ENCODE measurements at regions not wholly inside any gene's neighbourhood (a gene's known extent, or its start where the extent isn't known, plus 50 kb on each side); places are given as distances from the start of the nearest gene placed in this dataset.

GRCh38 chr2:4670331-4670730 lies 967.0 kb downstream of the DCDC2C start:
- DNase-seq (ENCODE audit: insufficient read length, low spot score) = no peak
- FAIRE-seq = no peak

GRCh38 chr2:4673025-4673489 lies 969.7 kb downstream of the DCDC2C start:
- DNase-seq (ENCODE audit: insufficient read length, low spot score) (no peak), FAIRE-seq (no peak)

- no peak for DNase-seq (ENCODE audit: insufficient read length, low spot score)
- no peak for FAIRE-seq
These were observed 970.6 kb downstream of the DCDC2C start for GRCh38 chr2:4674007-4674406.

- FAIRE-seq (no peak), DNase-seq (ENCODE audit: insufficient read length, low spot score) (no peak)
These were observed 971.9 kb downstream of the DCDC2C start for GRCh38 chr2:4675295-4675694.

GRCh38 chr2:4678927-4679326 lies 975.6 kb downstream of the DCDC2C start:
- DNase-seq (ENCODE audit: insufficient read length, low spot score) = no peak
- FAIRE-seq = no peak

GRCh38 chr2:4679391-4679790 lies 976.0 kb downstream of the DCDC2C start:
- FAIRE-seq (peak; percentile 97), DNase-seq (ENCODE audit: insufficient read length, low spot score) (no peak)

- no peak for FAIRE-seq
These were observed 981.5 kb downstream of the DCDC2C start for GRCh38 chr2:4684921-4685320.

GRCh38 chr2:4690913-4691312 lies 987.5 kb downstream of the DCDC2C start:
- no peak for FAIRE-seq
- no peak for DNase-seq (ENCODE audit: insufficient read length, low spot score)

More at GRCh38 chr2:4684921-4685320, 981.5 kb downstream of the DCDC2C start:
- no peak for DNase-seq (ENCODE audit: insufficient read length, low spot score)

- no peak for FAIRE-seq
- DNase-seq (ENCODE audit: insufficient read length, low spot score) = no peak
These were observed 989.9 kb downstream of the DCDC2C start for GRCh38 chr2:4693266-4693665.

- DNase-seq (ENCODE audit: insufficient read length, low spot score) (no peak), FAIRE-seq (no peak)
These were observed 992.0 kb downstream of the DCDC2C start for GRCh38 chr2:4695281-4695861.

- DNase-seq (ENCODE audit: insufficient read length, low spot score) (no peak), FAIRE-seq (no peak)
These were observed 977.1 kb upstream of the SOX11 start for GRCh38 chr2:4715065-4715464.

GRCh38 chr2:4718777-4719176 lies 973.4 kb upstream of the SOX11 start:
- no peak for FAIRE-seq
- DNase-seq (ENCODE audit: insufficient read length, low spot score) = no peak

- FAIRE-seq = no peak
- DNase-seq (ENCODE audit: insufficient read length, low spot score) = no peak
These were observed 966.6 kb upstream of the SOX11 start for GRCh38 chr2:4725618-4726017.

GRCh38 chr2:4732560-4732959 lies 959.6 kb upstream of the SOX11 start:
- DNase-seq (ENCODE audit: insufficient read length, low spot score) (no peak), FAIRE-seq (no peak)

GRCh38 chr2:4745056-4745991 lies 946.9 kb upstream of the SOX11 start:
- DNase-seq (ENCODE audit: insufficient read length, low spot score) = no peak

GRCh38 chr2:4753721-4754120 lies 938.5 kb upstream of the SOX11 start:
- FAIRE-seq (no peak), DNase-seq (ENCODE audit: insufficient read length, low spot score) (no peak)

More at GRCh38 chr2:4745056-4745991, 946.9 kb upstream of the SOX11 start:
- FAIRE-seq = no peak

GRCh38 chr2:4762951-4763376 lies 929.2 kb upstream of the SOX11 start:
- FAIRE-seq (no peak), DNase-seq (ENCODE audit: insufficient read length, low spot score) (no peak)

GRCh38 chr2:4765787-4766530 lies 926.2 kb upstream of the SOX11 start:
- no peak for DNase-seq (ENCODE audit: insufficient read length, low spot score)
- FAIRE-seq = no peak

- no peak for FAIRE-seq
- DNase-seq (ENCODE audit: insufficient read length, low spot score) = no peak
These were observed 916.5 kb upstream of the SOX11 start for GRCh38 chr2:4775668-4776067.

GRCh38 chr2:4780679-4781078 lies 911.5 kb upstream of the SOX11 start:
- DNase-seq (ENCODE audit: insufficient read length, low spot score) (no peak), FAIRE-seq (no peak)

- FAIRE-seq (no peak), DNase-seq (ENCODE audit: insufficient read length, low spot score) (no peak)
These were observed 909.5 kb upstream of the SOX11 start for GRCh38 chr2:4782647-4783046.
